Fibroblast of skin of back (primary cell): ENCODE measurements at regions not wholly inside any gene's neighbourhood (a gene's known extent, or its start where the extent isn't known, plus 50 kb on each side); places are given as distances from the start of the nearest gene placed in this dataset.
A peak's percentile ranks its signal among the peaks of the same experiment; 100 is the strongest.

ENCODE experiments used
- DNase-seq: peaks from one replicate; pipeline ENCODE4 v3.0.0-alpha.2; 2013

DNA sequence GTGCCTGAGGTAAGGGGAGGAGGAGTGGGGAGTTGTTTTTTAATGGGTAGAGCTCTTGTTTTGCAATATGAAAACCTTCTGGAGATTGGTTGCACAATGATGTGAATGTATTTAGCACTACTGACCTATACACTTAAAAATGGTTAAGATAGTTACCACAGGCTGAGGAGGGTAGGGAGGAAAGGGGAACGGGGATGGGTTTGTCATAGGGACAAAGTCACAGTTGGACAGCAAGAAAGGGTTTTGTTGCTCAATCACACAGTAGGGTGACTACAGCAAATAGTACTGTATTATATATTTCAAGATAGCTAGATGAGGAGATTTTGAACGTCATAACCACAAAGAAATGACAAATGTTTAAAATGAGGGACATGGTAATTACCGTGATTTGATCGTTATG, 1562.4 kb downstream of the AACS start:
- no peak for DNase-seq

- DNase-seq, result no peak
Measured at GRCh38 chr12:126636821-126637220, 1571.6 kb downstream of the AACS start.

DNA sequence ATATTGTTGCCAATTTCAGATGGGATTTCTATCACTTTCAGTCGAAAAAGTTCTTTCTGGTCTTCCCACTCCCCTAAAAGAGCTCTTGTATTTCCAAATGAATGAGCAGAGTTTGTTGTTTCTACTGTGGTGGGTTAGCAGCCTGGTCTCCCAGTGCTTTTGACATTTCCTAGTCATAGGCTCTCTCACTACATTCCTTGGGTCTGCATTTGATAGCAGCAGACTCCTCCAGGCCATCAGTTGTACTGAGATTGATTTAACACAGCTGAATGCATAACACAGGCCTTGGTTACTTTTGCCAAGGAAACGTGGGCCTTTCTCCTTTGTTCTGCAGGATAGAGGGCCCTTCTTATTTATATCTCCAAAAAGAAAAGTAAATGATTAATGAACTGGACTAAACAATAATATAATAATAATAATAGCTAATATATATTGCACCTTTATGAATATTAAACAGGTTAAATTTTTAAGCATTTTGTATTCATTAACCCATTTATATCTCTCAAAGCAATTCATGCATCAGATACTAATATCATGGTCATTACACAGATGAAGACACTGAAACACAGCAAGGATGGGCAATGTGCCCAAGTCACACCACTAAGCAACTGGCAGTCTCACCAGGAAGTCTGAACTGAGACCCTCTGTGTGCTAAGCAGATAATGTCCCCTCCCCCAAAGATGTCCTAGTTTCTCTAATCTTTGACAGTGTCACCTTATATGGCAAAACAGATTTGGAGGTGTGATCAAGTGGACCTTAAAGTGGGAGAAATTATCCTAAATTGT, 1579.2 kb downstream of the AACS start:
- no peak for DNase-seq

- no peak for DNase-seq
Measured at GRCh38 chr12:126648074-126648473, 1582.8 kb downstream of the AACS start.

- DNase-seq, result no peak
Measured at GRCh38 chr12:126651133-126651532, 1585.9 kb downstream of the AACS start.

DNA sequence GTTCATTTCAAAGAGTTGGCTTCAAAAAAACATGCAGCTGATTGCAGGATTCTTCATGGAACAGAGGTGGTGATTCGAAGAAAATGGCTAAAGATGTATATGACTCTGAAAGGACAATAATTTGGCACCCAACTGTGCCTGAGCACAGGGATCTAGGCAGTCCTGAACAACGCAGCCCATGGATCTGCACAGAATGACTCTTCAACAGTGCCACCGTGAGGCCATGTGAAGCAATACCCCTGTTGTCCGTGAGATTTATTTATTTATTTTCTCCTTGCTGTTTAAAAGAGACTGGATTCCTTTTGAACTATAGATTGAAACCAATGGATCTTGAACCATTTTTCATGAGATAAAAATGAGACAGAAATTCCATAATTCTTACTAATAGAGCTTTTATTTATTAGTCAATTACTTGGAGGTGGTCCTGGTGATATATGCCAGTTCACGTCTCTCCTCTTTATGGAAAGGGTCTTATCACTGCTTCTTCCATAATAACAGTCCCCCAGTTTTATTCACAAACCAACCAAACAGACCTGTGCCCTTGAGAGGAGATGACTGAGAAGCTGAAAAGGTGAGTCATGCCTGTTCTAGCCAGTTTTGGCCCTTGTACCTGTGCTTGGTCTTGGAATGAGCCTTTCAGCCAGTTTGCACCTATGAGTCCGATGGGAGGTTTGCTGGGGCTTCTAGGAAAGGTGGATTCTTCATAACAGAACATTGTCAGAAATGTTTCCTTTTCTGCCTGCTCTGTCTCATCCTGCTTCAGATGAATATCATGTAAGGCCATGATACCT, 1598.3 kb downstream of the AACS start:
- peak; percentile 4 for DNase-seq

DNA sequence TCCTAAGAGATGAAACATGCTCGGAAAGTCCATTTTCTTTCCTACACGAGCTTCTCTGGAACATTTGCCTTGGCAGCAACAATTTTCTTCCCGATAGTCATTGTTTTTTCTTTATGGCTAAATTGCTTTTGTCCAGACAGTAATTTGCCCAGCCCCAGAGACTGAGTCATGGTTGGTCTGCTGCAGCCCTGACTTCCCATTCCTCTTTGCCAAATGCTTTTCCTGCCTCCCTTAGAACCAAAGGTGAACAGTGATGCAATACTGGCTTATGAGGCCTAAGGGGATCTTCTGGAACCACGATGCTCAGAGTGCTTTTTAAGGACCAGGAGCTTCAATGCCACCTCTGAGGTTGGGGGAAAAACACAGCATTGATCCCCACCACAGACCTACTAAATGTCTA, 1599.6 kb upstream of the TMEM132C start:
- DNase-seq, result peak; percentile 45

DNA sequence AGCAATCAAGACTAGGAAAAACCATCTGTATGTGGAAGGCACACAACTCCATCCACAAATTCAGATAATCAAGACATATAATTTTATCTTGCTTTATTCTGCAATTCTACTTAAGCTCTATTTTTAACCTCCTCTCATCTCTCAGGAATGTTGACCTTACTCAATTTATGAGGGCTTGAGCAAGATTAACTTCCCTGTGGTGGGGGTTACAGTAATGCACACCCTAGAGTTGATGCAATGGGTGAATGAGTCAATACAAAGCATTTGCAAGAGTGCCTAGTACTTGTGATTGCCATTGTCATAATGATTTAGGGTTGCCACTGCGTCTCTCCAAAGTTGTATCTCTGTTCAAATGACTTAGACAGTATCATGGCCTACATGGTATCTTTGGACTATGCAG, 1598.4 kb upstream of the TMEM132C start:
- peak; percentile 72 for DNase-seq

- peak; percentile 46 for DNase-seq
Measured at GRCh38 chr12:126668961-126669360, 1598.0 kb upstream of the TMEM132C start.

- DNase-seq, result no peak
Measured at GRCh38 chr12:126676434-126676833, 1590.5 kb upstream of the TMEM132C start.

DNA sequence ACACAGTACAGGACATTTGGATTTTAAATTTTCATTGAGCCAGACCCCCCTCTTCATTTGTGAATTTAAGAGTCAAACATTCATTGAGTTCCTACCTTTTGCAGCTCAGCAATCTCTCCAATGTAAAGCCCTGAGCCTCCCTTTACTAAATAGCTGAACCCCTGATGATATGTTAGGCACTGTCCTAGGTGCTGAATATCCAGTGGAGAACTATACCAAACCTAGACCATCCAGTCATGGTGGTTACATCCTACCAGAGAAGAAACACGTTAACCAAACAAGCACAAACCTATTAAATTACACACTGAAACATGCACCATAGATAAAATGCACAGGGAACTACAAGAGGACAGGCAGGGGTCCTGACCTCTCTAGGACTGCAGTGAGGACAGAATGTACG, 1585.3 kb upstream of the TMEM132C start:
- DNase-seq, result no peak

DNA sequence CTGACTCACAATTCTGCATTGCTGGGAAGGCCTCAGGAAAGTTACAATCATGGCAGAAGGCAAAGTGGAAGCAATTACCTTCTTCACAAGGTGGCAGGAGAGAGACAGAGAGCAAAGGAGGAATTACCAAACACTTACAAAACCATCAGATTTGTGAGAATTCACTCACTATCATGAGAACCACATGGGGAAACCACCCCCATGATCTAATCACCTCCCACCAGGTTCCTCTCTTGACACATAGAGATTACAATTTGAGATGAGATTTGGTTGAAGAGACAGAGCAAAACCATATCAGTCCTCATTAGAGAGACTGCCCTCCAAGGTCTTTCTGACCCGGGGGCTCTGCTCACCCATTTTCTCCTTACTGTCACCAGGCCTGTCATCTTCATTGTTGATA, 1582.3 kb upstream of the TMEM132C start:
- DNase-seq, result no peak

DNA sequence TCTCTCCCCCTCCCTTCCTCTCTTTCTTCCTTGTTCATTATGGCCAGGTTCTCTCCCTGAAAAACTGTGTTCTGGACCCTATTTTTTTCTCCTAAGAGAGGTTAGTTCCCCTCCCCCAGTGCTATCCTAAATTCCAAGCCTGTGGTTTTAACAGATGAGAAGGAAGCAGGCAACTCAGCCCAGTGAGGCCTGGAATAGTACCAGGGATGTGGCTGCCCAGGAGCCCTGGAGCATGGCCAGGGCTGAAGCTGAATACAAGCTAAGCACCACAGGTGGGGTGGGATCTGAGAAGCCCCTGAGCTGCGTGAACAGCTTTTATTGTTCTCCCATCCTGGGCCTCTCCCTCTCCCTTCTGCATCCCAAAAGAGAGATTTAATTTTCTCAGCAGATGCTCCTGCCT, 1581.3 kb upstream of the TMEM132C start:
- DNase-seq, result no peak

DNA sequence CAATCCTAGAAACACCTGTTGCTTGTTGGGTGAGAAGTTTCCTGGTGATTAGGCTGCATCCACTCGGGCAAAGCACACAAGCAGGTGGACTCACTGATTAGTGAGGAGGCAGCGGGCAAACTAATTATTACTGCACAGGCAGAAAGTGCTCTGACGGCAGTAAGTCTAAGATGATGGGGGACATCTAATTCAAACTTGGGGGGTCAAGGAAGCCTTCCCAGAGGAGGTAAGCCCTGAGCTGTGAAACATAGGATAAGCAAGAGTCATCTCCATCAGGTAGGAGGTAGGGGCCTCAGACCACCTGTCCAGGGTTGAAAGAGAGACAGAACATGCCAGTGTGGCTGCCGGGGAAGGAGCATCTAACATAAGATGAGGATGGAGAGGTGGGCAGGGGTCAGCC, 1578.4 kb upstream of the TMEM132C start:
- DNase-seq, result no peak

GRCh38 chr12:126700096-126700495, 1566.9 kb upstream of the TMEM132C start:
- DNase-seq, result no peak

- no peak for DNase-seq
Measured at GRCh38 chr12:126704609-126705008, 1562.4 kb upstream of the TMEM132C start.

GRCh38 chr12:126706300-126706699, 1560.7 kb upstream of the TMEM132C start:
- DNase-seq, result no peak

DNA sequence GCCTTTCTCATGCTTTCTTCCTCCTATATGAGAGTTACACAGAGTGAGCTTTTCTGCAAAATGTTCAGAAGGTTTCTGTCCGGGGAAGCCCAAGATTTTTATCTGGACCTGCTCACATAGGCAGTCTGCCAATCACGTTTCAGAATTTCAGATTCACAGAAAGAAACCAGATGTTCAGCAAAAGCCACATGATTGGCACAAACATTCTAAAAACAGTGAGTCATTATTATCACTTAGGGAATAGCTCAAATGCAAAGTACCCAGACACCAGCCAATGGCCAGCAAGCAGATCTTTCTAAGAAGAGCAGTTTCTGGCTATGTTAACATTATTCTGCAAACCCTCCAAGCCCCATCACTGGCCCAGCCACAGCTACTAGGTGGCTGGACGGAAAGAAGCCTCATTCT, 1558.5 kb upstream of the TMEM132C start:
- no peak for DNase-seq

DNA sequence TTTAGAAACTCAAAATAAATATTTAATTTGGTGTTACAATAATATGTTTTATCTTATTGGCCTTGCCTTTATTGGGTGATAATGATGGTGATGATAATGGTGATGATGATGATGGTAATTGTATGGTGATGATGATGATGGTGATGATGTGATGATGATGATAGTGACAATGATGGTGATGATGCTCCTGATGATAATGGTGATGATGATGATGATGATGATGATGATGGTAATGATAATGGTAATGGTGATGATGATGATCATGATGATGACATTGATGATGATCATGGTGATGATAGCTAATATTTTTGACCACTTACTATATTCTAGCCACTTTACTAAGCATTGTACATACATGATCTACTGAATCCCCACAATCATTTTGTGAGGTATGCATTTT, 1548.6 kb upstream of the TMEM132C start:
- DNase-seq, result no peak

DNA sequence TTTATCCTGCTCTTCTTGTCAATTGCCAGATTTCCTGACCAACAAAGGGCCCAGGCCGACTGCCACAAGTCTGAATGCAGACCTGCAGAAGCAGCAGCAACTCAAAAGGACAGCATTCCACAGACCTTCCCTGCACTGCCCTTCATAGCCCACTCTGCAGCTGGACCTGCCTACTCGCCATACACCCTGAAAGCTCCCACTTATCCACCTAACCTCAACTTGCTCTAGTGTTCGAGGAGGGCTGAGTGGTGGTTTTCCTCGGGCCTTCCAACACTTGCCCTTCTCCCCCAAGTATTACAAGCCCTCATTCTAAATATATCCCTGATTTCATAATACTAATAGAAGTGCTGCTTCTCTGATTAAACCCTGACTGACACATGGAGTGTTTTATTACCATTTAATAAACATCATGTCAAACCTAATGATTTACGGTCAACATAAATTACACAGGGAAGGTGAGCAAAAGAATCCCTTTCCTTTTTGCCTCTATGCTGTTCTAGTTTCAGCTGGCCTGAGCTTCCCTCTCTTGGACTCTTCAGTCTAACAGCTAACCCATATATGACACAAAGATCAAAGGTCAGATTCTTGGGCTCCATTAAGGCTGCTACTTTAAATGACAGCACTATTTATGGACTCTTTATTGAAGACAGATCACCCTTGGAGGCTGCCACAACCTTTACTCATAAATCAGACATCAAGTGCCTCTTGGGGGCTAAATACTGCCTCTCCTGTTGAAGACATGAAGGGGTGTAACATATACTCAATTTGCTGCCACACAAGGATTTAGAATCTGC, 1546.9 kb upstream of the TMEM132C start:
- no peak for DNase-seq

DNA sequence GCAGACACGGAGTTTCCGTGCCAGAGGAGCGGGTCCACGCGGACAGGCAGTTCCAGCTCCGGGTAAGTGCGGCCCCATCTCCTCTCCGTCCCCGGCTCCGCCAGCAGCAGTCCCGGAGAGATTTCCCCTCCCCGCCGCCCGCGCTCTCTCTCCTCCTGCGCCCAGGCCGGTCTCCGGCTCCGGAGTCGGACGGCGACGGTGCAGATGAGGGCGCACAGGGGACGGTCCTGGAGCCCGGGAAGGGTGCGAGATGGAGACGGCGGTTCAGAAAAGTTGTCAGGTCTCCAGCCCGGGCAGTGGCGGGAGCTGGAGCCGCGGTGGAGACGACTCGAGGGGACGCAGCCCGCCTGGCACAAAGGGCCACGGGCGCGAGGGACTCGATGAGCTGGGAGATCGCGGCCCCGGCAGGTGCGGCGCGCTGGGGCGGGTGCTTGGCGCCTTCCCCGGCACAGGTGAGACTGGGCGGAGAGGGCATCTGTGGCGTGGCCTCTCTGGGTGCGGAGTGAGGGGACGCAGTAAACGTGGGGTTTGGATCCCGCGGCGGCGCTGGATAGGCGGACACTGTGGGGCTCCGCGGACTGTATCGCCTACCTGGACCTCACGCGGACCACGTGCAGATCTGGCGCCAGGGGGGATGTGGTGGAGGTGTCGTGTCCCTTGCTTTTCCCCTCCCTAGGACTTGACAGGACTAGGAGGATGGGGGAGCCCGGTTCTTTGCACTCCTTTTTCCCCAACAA, 1540.3 kb upstream of the TMEM132C start:
- DNase-seq, result no peak
